Adrenal gland (tissue), 9 donors: ENCODE measurements at regions not wholly inside any gene's neighbourhood (a gene's known extent, or its start where the extent isn't known, plus 50 kb on each side); places are given as distances from the start of the nearest gene placed in this dataset.

Experiments used
- DNase-seq, 7 donors: peaks; one replicate each; pipeline ENCODE4 v3.0.0-alpha.2; 2019 to 2020
- H3K27ac ChIP-seq, 5 donors: fragments of 200-600 bp; sonication (generic) in 4 of 5; 1 replicate in 3 of 5; 2 replicates in 2 of 5; pipeline versions ENCODE4 v1.5.1 to v1.8.0; 2016 to 2020; ENCODE audit warnings: mild to moderate bottlenecking in 1 of 5
- H3K27me3 ChIP-seq: fragments of 200-600 bp; 2 replicates; pipeline ENCODE4 v1.8.0; 2021
- H3K36me3 ChIP-seq, 2 donors: fragments of 200-600 bp; replicated peaks in 1 of 2; 1 replicate in 1 of 2; 2 replicates in 1 of 2; pipeline versions ENCODE4 v1.5.1 to v1.8.0; 2018 to 2022
- H3K4me1 ChIP-seq, 2 donors: fragments of 200-600 bp; replicated peaks in 1 of 2; 1 replicate in 1 of 2; 2 replicates in 1 of 2; pipeline versions ENCODE4 v1.5.1 to v1.8.0; 2018 to 2021
- H3K4me3 ChIP-seq, 4 donors: fragments of 200-600 bp; sonication (generic) in 3 of 4; one replicate each; pipeline ENCODE4 v1.5.1; 2016 to 2018
- H3K9me3 ChIP-seq, 3 donors: fragments of 200-600 bp; sonication (generic) in 1 of 3; replicated peaks in 1 of 3; 1 replicate in 2 of 3; 2 replicates in 1 of 3; pipeline versions ENCODE4 v1.5.1 to v1.8.0; 2016 to 2021
- POLR2A ChIP-seq, 2 donors: fragments of 450-650 bp; IDR thresholded peaks; one replicate each; pipeline ENCODE4 v1.6.1; 2017; ENCODE audit warnings: antibody characterized with exemption in 2 of 2, mild to moderate bottlenecking in 2 of 2, moderate library complexity in 1 of 2
- WGBS, 4 donors: extraction: QIAGEN DNeasy Blood & Tissue Kit in 2 of 4; methylation state at CpG; one replicate each; pipeline versions ENCODE4 v1.1.5 to v1.1.7; 2013 to 2017; 5-methylcytosine and 5-hydroxymethylcytosine counted together
- intact Hi-C, 2 donors: fragments of 100-400 bp; cut with DNase I; formaldehyde crosslinking; loops; one replicate each; pipeline versions ENCODE4 v1.14.1 to v1.15.0; 2022 to 2023
- TF ChIP-seq, protein P1 (sequence below), 6 experiments: fragments of 450-650 bp in 4 of 6; fragments of 200-600 bp in 2 of 6; sonication (generic) in 1 of 6; IDR thresholded peaks; 1 replicate in 5 of 6; 2 replicates in 1 of 6; pipeline versions ENCODE4 v1.5.1 to v1.8.0; 2016 to 2021; ENCODE audit warnings: antibody characterized with exemption in 6 of 6, mild to moderate bottlenecking in 2 of 6, moderate library complexity in 1 of 6
- donor health status: healthy with polysubstance abuse.
- donor health status: Bipolar disorder and iron deficiency.
- donor health status: DM: yes; HTN: yes; CAD: no.
- donor health status: DM: no; HTN: no; CAD: no.
- donor health status: DM: no; HTN: no; CAD: no.

DNA sequence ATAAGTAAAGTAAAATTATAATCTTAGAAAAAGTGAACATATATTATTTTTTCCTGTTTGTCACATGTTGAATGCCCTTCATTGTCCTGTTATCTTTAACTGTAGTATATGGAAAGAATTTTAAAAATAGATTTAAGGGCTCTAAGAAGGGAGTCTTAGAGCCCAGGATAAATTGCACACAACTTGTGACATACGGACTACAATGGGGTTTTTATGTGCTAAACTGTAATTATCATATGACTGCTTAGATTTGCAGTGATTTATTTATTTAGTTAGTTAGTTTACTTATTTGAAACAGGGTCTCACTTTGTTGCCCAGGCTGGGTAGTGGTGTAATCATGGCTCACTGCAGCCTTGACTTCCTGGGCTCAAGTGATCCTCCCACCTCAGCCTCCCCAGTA lies 187.8 kb upstream of the HMGA2 start:
- no peak for DNase-seq
- TF ChIP-seq, protein P1, sequence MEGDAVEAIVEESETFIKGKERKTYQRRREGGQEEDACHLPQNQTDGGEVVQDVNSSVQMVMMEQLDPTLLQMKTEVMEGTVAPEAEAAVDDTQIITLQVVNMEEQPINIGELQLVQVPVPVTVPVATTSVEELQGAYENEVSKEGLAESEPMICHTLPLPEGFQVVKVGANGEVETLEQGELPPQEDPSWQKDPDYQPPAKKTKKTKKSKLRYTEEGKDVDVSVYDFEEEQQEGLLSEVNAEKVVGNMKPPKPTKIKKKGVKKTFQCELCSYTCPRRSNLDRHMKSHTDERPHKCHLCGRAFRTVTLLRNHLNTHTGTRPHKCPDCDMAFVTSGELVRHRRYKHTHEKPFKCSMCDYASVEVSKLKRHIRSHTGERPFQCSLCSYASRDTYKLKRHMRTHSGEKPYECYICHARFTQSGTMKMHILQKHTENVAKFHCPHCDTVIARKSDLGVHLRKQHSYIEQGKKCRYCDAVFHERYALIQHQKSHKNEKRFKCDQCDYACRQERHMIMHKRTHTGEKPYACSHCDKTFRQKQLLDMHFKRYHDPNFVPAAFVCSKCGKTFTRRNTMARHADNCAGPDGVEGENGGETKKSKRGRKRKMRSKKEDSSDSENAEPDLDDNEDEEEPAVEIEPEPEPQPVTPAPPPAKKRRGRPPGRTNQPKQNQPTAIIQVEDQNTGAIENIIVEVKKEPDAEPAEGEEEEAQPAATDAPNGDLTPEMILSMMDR (IDR thresholded peaks at IDR 0.05): no peak
- no peak for TF ChIP-seq POLR2A (IDR thresholded peaks at IDR 0.05)
- H3K4me3 ChIP-seq: no peak overlapping the region
- no peak overlapping the region for H3K27ac ChIP-seq
- no peaks in the 10 kb centered on the region for H3K36me3 ChIP-seq
- 74 to 88% (median 81%) methylated on average over 1 of the region's 1 CpG for WGBS, 4 donors
- intact Hi-C loops: no loop called here
- H3K4me1 ChIP-seq: no peaks in the 10 kb centered on the region
- H3K27me3 ChIP-seq: no peaks in the 10 kb centered on the region
- no peaks in the 10 kb centered on the region for H3K9me3 ChIP-seq

DNA sequence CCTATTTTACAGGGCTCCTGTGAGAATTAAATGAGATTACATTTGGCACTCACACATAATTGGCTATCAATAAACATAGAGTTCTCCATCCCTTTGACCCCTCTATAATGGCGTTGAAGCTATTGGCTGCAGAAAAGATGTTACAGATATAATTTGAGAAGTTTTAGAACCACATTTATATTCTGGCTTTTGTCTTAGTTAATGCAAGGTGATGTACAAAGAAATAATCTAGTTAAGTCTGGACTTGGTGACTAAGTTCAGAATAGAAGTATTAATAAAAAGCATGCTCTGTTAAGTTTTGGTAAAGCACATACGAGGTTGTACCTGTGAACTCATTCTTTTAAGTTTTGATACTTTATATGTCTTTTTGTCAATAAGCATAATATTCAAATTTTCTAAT lies 187.1 kb upstream of the HMGA2 start:
- H3K27me3 ChIP-seq: no peaks in the 10 kb centered on the region
- no peak for DNase-seq
- no peak overlapping the region for H3K27ac ChIP-seq
- intact Hi-C loops: no loop called here
- H3K4me1 ChIP-seq: no peaks in the 10 kb centered on the region
- H3K4me3 ChIP-seq: no peak overlapping the region
- no peaks in the 10 kb centered on the region for H3K36me3 ChIP-seq
- TF ChIP-seq POLR2A (IDR thresholded peaks at IDR 0.05): no peak
- TF ChIP-seq, protein P1 (IDR thresholded peaks at IDR 0.05): no peak
- 73 to 89% (median 84%) methylated on average over 2 of the region's 2 CpGs for WGBS, 4 donors
- H3K9me3 ChIP-seq: no peaks in the 10 kb centered on the region

DNA sequence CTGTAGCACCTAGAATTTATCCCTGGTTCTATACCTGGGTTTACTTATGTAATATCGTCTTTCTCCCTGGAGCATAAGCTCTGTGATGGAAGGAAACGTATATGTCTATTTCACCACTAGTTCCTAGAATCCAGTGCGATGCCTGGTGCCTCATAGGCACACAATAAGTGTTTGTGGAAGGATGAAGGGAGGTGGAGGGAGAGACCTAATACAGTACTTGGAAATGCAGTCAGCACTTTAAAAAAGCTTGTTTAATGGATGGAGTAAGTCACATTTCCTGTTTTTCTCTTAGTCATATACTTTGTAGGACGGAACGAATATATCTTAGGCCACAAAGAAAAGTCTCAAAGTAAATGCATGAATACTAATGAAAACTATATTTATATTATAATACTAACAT lies 186.5 kb upstream of the HMGA2 start:
- intact Hi-C loops: no loop called here
- TF ChIP-seq, protein P1 (IDR thresholded peaks at IDR 0.05): no peak
- DNase-seq: no peak
- Histone ChIP-seq H3K4me3 (no peak overlapping the region), H3K27ac (no peak overlapping the region), H3K9me3 (no peaks in the 10 kb centered on the region), H3K4me1 (no peaks in the 10 kb centered on the region), H3K36me3 (no peaks in the 10 kb centered on the region), H3K27me3 (no peaks in the 10 kb centered on the region)
- WGBS, 4 donors: 65 to 76% (median 73%) methylated on average over 5 of the region's 5 CpGs

DNA sequence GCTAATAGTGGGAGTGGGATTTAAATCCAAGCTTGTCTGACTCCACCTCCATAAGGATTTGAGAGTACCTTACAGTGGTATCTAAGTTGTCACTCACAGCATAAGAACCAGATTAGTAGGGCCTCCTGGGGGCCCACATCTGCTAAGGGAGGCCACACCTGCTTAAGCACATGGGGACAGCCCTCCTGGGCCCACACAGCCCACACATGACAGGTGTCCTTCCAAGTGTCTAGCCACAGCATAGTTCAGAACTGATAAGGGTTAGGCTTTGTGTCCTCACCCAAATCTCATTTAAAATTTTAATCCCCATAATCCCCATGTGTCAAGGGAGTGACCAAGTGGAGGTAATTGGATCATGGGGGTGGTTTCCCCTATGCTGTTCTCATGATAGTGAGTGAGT lies 186.0 kb upstream of the HMGA2 start:
- no peaks in the 10 kb centered on the region for H3K9me3 ChIP-seq
- H3K36me3 ChIP-seq: no peaks in the 10 kb centered on the region
- H3K27me3 ChIP-seq: no peaks in the 10 kb centered on the region
- no peak for DNase-seq
- H3K4me3 ChIP-seq: no peak overlapping the region
- no peaks in the 10 kb centered on the region for H3K4me1 ChIP-seq
- no peak overlapping the region for H3K27ac ChIP-seq
- TF ChIP-seq, protein P1 (IDR thresholded peaks at IDR 0.05): no peak
- no peak for TF ChIP-seq POLR2A (IDR thresholded peaks at IDR 0.05)
- intact Hi-C loops: no loop called here
